AG10803 (cell line): ENCODE measurements at regions not wholly inside any gene's neighbourhood (a gene's known extent, or its start where the extent isn't known, plus 50 kb on each side); places are given as distances from the start of the nearest gene placed in this dataset.

Experiments
- DNase-seq: peaks from one replicate; pipeline ENCODE4 v3.0.0; 2010; ENCODE audit warnings: low read depth
- H3K4me3 ChIP-seq: 2 replicates; pipeline ENCODE4 v1.5.1; 2011; ENCODE audit warnings: mild to moderate bottlenecking, low read length, control low read depth
- CTCF ChIP-seq: conservative IDR thresholded peaks from 2 replicates; pipeline ENCODE4 v1.5.1; 2011; ENCODE audit warnings: mild to moderate bottlenecking, low read length, control low read depth, inconsistent platforms

DNA sequence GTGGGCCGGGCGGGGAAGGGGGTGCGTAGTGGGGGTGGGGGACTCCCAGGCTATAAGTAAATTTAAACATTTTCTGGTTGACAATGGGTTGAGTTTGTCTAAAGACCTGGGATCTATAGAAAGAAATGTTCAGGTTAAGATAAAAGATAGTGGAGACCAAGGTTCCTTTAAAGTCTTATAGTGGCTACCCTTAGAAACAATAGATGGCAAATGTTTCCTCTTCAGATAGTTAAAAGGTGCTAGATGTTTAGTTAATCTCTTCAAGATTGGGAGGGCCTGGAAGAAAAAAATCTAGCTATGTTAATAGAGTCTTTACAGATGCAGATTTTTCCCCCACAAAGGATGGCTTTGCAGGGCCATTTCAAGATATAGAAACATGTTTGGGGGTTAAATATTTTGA lies 446.4 kb upstream of the FKBP1C start:
- no peak for DNase-seq
- H3K4me3 ChIP-seq = no peak overlapping the region
- no peak for TF ChIP-seq CTCF

DNA sequence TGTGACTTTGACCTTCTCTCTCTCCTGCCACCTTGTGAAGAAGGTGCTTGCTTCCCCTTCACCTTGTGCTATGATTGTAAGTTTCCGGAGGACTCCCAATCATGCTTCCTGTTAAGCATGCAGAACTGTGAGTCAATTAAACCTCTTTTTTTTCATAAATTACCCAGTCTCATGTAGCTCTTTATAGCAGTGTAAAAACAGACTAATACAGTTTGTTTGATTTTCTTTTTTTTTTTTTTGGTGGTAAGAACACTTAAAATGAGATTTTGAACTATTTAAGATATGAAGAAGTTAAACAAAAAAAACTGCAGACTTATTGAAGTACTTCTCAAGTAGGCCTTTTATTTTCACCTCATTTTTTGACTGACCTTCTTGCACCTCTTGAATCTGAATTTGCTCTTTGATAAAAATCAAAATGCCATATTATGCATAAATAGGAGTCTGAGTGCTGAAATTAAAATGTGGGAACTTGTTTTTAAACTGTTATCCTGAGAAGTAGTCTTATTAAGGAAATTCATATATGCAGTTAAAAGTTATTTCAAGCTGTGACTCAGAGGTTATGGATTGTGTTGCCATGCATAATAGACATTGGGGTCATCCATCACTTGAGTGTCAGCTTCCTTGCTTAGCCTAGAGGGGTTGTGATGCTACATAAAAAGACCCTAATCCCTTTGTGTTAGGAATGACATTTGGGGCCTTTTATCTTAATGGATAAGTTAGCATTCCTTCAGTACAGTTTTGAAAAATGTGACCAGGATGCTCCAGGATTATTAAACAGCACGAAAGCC lies 447.9 kb upstream of the FKBP1C start:
- no peak for DNase-seq
- TF ChIP-seq CTCF = no peak
- H3K4me3 ChIP-seq = no peak overlapping the region

- no peak for DNase-seq
- no peak for TF ChIP-seq CTCF
Observed at GRCh38 chr6:62746968-62747367, 460.9 kb upstream of the KHDRBS2 start.

DNA sequence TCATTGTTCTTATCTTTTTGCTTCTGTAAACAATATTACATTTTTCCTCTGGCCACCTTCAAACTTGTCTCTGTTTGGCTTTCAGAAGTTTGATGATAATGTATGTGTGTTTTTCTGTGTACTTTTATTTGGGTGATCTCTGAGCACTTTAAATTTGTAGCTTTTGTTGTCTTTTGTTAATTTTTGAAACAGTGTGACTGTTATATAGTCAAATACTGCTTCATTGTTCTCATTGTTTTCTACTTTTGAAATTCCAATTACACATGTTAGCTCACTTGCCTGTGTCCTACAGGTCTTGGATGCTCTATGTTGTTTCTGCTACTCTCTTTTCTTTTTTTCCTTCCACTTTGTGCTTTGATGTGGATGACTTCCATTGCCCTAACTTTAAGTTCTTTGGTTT lies 460.1 kb upstream of the KHDRBS2 start:
- DNase-seq = no peak
- H3K4me3 ChIP-seq = no peak overlapping the region
- no peak for TF ChIP-seq CTCF

More at GRCh38 chr6:62746968-62747367, 460.9 kb upstream of the KHDRBS2 start:
- H3K4me3 ChIP-seq = no peak overlapping the region

DNA sequence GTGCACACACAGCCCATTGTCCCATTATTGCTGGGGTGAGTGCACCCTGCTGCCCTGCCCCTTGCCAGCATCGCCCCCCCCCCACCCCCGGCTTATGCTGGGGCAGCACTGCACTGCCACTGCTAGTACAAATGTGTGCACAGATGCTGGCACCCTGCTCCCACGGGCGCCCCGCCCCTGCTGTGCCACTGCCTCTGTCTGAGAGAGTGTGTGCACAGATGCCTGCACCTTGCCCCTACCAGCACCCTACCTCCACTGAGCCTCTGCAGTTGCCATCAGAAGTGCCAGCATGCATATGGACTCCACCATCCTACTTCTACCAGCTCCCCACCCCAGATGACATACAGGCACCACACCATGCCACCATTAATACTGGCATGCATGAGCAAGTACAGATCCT lies 454.6 kb upstream of the KHDRBS2 start:
- no peak for TF ChIP-seq CTCF
- no peak for DNase-seq
- no peak overlapping the region for H3K4me3 ChIP-seq

DNA sequence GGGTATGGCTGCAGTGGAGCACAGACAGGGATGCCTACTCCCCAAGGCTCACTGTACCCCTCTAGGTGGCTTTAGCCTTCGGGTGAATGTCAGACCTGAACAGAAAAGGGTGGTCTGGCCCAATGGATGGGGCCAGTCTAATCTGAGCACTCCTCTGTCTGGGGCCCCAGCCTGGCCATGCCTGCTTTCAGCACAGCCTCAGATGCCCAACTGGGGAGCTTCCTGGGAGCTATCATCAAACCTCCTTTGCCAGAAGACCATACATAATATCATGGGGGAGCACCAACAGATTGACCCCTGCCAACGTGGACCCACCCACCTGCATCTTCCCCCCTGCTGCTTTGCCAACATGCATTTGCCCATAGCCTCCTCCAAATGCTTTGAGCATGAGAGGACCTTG lies 454.1 kb upstream of the KHDRBS2 start:
- H3K4me3 ChIP-seq = no peak overlapping the region
- TF ChIP-seq CTCF = no peak
- no peak for DNase-seq

DNA sequence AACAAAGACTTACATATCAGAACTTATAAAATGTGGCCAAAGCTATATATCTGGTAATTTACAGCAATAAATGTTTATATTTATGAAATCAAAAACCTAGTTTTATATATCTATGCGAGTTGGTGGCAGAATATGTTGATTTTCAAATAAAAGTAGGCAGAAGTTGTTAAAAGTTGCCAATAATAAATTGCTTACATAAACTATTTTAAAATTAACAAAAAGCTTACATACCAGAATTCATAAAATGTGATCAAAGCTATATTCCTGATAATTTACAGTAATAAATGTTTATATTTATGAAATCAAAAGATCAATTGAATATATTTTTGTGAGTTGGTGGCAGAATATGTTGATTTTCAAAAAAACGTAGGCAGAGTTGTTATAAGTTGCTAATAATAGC lies 451.8 kb upstream of the KHDRBS2 start:
- no peak overlapping the region for H3K4me3 ChIP-seq
- no peak for DNase-seq
- no peak for TF ChIP-seq CTCF
